ENCODE measurements at regions not wholly inside any gene's neighbourhood (a gene's known extent, or its start where the extent isn't known, plus 50 kb on each side); places are given as distances from the start of the nearest gene placed in this dataset.

GRCh38 chr16:48013491-48013901 is 142.3 kb downstream of the ABCC12 start:
- Histone ChIP-seq H3K27ac (ENCODE audit: low read depth, low read length) (no peak overlapping the region), H3K36me3 (ENCODE audit: control insufficient read depth, insufficient read depth, low read length) (no peaks in the 10 kb centered on the region), H3K27me3 (ENCODE audit: control insufficient read depth, insufficient read depth, low read length, poor library complexity, severe bottlenecking) (no peaks in the 10 kb centered on the region), H3K4me3 (ENCODE audit: low read length) (no peak overlapping the region), H3K9ac (ENCODE audit: extremely low read depth, low read length, poor library complexity, severe bottlenecking) (no peak overlapping the region), H3K9me3 (ENCODE audit: control insufficient read depth, low read length) (no peaks in the 10 kb centered on the region), H3K4me1 (ENCODE audit: control insufficient read depth, insufficient read depth, low read length) (no peaks in the 10 kb centered on the region)
- H3K4me3 Mint-ChIP-seq, result no peak overlapping the region
- no peak for DNase-seq
- no peaks in the 10 kb centered on the region for H3K4me1 Mint-ChIP-seq
- H3K36me3 Mint-ChIP-seq (ENCODE audit: low read depth), result no peaks in the 10 kb centered on the region
- H3K27me3 Mint-ChIP-seq (ENCODE audit: insufficient read depth), result no peaks in the 10 kb centered on the region
- peaks cover 7% of the 10 kb centered on the region for H3K9me3 Mint-ChIP-seq
- WGBS, 2 experiments (ENCODE audit: insufficient coverage in 1 of 2, insufficient read length in 1 of 2), result 88 to 91% methylated on average over 5 to 6 of the region's 6 CpGs
- no peak overlapping the region for H3K27ac Mint-ChIP-seq
- TF ChIP-seq, protein P1, sequence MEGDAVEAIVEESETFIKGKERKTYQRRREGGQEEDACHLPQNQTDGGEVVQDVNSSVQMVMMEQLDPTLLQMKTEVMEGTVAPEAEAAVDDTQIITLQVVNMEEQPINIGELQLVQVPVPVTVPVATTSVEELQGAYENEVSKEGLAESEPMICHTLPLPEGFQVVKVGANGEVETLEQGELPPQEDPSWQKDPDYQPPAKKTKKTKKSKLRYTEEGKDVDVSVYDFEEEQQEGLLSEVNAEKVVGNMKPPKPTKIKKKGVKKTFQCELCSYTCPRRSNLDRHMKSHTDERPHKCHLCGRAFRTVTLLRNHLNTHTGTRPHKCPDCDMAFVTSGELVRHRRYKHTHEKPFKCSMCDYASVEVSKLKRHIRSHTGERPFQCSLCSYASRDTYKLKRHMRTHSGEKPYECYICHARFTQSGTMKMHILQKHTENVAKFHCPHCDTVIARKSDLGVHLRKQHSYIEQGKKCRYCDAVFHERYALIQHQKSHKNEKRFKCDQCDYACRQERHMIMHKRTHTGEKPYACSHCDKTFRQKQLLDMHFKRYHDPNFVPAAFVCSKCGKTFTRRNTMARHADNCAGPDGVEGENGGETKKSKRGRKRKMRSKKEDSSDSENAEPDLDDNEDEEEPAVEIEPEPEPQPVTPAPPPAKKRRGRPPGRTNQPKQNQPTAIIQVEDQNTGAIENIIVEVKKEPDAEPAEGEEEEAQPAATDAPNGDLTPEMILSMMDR (conservative IDR thresholded peaks at IDR 0.05), result no peak

DNA sequence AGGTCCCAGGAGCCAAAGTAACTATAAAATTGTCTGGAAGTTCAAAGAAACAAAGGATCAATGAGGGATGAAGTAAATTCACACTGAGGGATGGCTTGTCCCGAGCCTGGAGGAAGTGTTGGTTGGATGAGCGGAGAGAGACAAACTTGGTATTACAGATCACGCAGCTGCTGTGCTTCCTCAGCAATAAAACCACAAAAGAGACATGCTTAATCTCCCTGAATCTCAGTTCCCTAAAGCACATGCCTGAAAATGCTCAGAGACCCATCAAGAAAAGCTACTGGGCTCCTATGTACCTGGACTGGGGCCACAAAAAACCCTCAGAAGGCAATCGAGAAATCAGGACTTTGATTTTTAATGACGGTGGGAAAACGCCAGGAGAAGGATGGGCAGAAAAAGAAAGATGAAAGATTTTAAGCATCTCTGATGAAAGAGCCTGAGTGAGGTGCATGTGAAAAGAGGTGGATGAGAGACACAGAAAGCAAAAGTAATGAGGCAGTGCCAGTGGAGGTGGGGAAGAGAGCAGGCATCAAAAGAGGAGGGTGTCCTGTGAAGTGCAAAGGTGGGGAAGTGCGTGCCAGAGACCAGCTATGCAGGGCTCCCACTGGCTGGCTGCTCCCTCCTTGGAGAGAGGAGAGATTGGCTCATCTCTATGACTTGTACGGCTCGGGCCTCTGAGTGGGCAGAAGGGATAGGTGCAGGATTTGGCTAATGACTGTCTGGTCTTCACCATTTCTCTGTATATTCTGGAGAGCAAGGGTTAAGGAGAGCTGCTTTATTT is 143.7 kb downstream of the ABCC12 start:
- H3K27me3 ChIP-seq (ENCODE audit: control insufficient read depth, insufficient read depth, low read length, poor library complexity, severe bottlenecking), result no peaks in the 10 kb centered on the region
- H3K9me3 ChIP-seq (ENCODE audit: control insufficient read depth, low read length), result no peaks in the 10 kb centered on the region
- H3K27me3 Mint-ChIP-seq (ENCODE audit: insufficient read depth), result no peaks in the 10 kb centered on the region
- no peak overlapping the region for H3K4me3 ChIP-seq (ENCODE audit: low read length)
- 92 to 93% methylated on average over 8 to 9 of the region's 9 CpGs for WGBS, 2 experiments (ENCODE audit: insufficient coverage in 1 of 2, insufficient read length in 1 of 2)
- H3K27ac ChIP-seq (ENCODE audit: low read depth, low read length), result no peak overlapping the region
- TF ChIP-seq, protein P1 (conservative IDR thresholded peaks at IDR 0.05), result no peak
- H3K9me3 Mint-ChIP-seq, result peaks cover 7% of the 10 kb centered on the region
- H3K4me1 Mint-ChIP-seq, result no peaks in the 10 kb centered on the region
- H3K4me1 ChIP-seq (ENCODE audit: control insufficient read depth, insufficient read depth, low read length), result no peaks in the 10 kb centered on the region
- DNase-seq, result no peak
- H3K4me3 Mint-ChIP-seq, result no peak overlapping the region
- H3K36me3 ChIP-seq (ENCODE audit: control insufficient read depth, insufficient read depth, low read length), result no peaks in the 10 kb centered on the region
- no peaks in the 10 kb centered on the region for H3K36me3 Mint-ChIP-seq (ENCODE audit: low read depth)
- H3K9ac ChIP-seq (ENCODE audit: extremely low read depth, low read length, poor library complexity, severe bottlenecking), result no peak overlapping the region
- H3K27ac Mint-ChIP-seq, result no peak overlapping the region

DNA sequence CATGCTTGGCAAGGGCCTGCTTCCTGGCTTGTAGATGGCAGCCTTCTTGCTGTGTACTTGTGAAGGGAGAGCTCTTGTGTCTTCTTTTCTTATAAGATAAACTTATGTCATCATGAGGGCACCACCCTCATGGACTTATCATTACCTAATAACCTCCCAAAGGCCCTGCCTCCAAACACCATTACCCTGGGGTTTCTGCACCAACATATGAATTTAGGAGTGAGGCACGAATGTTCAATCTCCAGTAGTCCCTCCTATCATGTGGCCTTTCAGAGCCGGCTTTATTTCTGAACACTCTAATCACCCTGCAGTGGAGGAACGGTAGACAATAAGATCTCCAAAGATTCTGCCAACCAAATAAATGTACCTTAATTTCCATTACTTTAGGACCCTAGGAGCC is 144.3 kb downstream of the ABCC12 start:
- no peaks in the 10 kb centered on the region for H3K36me3 ChIP-seq (ENCODE audit: control insufficient read depth, insufficient read depth, low read length)
- H3K36me3 Mint-ChIP-seq (ENCODE audit: low read depth), result no peaks in the 10 kb centered on the region
- H3K27ac Mint-ChIP-seq, result no peak overlapping the region
- no peaks in the 10 kb centered on the region for H3K27me3 Mint-ChIP-seq (ENCODE audit: insufficient read depth)
- WGBS, 2 experiments (ENCODE audit: insufficient coverage in 1 of 2, insufficient read length in 1 of 2), result 80 to 86% methylated on average over 2 to 3 of the region's 3 CpGs
- peaks cover 12% of the 10 kb centered on the region for H3K9me3 Mint-ChIP-seq
- H3K27me3 ChIP-seq (ENCODE audit: control insufficient read depth, insufficient read depth, low read length, poor library complexity, severe bottlenecking), result no peaks in the 10 kb centered on the region
- H3K4me1 Mint-ChIP-seq, result no peaks in the 10 kb centered on the region
- no peak overlapping the region for H3K4me3 ChIP-seq (ENCODE audit: low read length)
- no peak overlapping the region for H3K9ac ChIP-seq (ENCODE audit: extremely low read depth, low read length, poor library complexity, severe bottlenecking)
- H3K27ac ChIP-seq (ENCODE audit: low read depth, low read length), result no peak overlapping the region
- TF ChIP-seq, protein P1 (conservative IDR thresholded peaks at IDR 0.05), result no peak
- no peaks in the 10 kb centered on the region for H3K4me1 ChIP-seq (ENCODE audit: control insufficient read depth, insufficient read depth, low read length)
- no peak overlapping the region for H3K4me3 Mint-ChIP-seq
- H3K9me3 ChIP-seq (ENCODE audit: control insufficient read depth, low read length), result peaks cover 4% of the 10 kb centered on the region
- no peak for DNase-seq

Data from endodermal cell (in vitro differentiated cells).